CD4-positive, alpha-beta T cell treated with Interleukin-4 for 4 hours (primary cell): ENCODE measurements at regions not wholly inside any gene's neighbourhood (a gene's known extent, or its start where the extent isn't known, plus 50 kb on each side); places are given as distances from the start of the nearest gene placed in this dataset.

Experiments used
- DNase-seq: peaks from one replicate; pipeline ENCODE4 v3.0.0-alpha.2; 2020

DNA sequence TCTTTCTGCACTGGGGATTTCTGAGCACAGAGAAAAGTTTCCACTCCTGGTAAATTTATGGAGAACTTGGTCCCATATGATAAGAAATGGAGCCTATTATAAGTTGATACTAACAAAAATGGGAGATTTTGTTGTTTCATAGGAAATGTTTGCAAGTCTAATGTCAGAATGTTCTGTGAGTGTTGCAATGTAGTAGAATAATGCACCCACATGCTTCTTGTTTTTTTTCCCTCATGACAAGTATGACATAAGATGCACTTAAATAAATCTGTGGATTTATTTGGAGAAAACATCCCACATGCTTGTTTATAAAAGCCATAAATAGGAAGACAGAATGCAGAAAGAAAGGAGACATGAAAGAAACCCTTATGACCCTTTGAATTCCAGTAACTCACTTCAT is 50.8 kb upstream of the KCNJ6 start:
- no peak for DNase-seq

- DNase-seq, result no peak
Measured at GRCh38 chr21:37968744-37969143, 52.5 kb upstream of the KCNJ6 start.

DNA sequence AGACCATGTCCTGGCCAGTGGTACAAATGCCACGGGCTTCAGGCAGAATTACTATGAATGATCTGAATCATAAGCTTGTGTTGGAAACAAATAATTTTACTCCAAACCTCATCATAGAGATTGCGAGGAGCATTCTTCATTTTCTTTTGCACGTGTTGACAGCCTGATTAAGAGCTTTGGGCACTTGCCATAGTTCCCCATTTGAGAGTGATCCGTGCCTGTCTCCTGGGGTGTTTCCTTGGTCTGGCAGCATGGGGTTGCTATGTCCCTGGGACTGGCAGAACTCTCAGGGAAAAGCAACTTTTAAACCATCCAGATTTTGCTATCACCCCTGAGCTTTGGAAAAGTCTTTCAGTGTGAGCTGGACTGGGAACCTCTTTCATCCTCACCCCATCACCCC is 54.3 kb upstream of the KCNJ6 start:
- no peak for DNase-seq

DNA sequence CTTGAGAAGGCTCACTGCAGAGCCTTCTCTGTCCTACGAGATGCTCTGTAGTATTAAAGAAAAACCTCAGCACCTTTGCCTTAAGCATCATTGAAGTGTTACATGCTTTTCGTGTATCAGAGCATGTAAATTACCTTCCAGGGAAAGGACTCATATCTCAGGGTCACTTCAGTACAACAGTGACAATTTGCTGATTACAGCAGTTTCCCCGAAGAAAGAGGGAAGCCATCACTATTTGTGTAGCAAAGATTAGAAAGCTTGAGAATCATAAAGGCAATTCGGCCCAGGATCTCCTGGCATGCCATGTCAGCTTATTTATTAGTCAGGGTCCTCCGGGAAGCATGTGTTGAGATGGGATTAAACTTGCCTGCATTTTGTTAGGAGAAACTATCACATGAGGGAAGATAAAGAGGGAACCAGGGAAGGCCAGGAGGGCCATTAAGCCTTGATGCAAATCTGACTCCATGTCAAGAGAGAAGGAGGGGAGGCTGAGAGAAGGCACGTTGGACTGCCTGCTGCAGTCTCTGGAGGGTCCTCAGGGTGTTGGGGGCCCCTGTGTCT is 55.2 kb upstream of the KCNJ6 start:
- no peak for DNase-seq

DNA sequence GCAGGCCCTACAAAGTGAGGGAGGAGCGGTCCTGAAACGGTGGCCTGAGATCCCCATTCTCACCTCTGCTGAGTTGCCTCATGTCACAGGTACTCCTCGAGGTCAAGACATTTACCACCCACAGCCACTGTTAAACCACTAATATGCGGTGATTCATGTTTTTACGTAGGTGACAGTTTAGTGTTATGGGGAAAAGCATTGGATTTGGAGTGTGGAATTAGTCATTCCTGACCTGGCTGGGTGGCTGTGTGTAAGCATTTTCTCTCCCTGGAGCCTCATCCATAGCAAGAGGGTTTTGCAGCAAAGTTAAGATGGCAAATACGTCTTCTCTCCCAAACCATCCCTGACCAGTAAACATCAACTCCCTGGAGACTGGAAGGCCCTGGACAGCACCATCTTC is 57.8 kb upstream of the KCNJ6 start:
- DNase-seq, result no peak

- no peak for DNase-seq
Measured at GRCh38 chr21:37982496-37983318, 66.5 kb upstream of the KCNJ6 start.

DNA sequence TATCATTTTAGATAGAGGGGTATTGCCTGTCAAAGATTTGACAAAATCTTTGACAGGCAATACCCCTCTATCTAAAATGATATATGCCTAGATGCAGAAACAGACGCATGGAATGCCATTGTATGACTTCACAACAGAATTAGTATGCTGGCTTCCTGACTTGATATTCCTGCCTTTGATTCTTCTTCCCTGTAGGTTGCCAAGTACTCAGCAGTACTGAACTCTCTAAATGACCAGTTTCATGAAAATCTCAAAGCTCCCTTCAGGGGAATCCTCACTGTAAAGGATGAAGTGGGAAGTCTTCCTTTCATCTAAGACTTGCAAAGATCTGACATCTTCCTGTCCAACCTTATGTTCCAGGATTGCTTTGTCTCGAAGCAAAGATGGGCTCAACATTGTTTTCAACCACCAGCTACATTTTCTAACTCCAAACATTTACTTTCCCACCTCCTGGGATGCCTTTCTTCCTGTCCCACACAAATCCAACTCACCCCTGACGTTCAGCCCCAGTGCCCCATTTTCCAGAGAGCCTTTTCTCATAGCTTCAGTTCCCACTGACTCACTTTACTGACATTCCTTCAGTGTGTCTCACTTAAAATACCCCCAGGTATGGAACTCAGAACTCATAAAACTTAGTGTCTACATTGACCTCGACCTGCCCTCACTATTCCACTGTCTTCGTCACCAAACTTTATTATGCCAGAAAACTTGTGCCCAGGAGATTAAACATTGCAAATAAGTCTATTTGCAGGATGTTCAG is 67.3 kb upstream of the KCNJ6 start:
- no peak for DNase-seq

GRCh38 chr21:37984416-37984815 is 68.2 kb upstream of the KCNJ6 start:
- no peak for DNase-seq

GRCh38 chr21:37986000-37986399 is 69.7 kb upstream of the KCNJ6 start:
- DNase-seq, result no peak

GRCh38 chr21:37986751-37987399 is 70.6 kb upstream of the KCNJ6 start:
- no peak for DNase-seq

GRCh38 chr21:37987668-37988067 is 71.4 kb upstream of the KCNJ6 start:
- no peak for DNase-seq

GRCh38 chr21:37993071-37993470 is 76.8 kb upstream of the KCNJ6 start:
- no peak for DNase-seq

DNA sequence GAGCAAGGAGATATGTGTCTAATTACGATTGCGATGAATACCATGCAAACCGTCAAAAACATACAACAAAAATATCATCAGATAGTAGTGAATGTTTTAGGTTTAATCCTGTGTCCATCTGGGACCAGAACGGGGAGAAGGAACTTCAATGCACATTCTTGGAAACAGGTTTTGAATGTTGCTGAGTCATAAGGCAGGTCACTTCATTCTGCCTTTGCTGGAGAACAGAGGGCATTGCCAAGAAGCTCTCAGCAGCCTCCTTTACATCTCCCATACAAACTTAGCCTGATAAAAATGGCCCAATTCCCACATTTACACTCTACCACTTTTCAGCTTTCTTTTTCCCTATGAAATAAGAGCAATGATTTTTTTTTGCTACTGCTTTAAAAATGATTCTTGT is 78.0 kb upstream of the KCNJ6 start:
- no peak for DNase-seq

- DNase-seq, result no peak
Measured at GRCh38 chr21:38012672-38013071, 96.4 kb upstream of the KCNJ6 start.

- no peak for DNase-seq
Measured at GRCh38 chr21:38013741-38014140, 97.5 kb upstream of the KCNJ6 start.

DNA sequence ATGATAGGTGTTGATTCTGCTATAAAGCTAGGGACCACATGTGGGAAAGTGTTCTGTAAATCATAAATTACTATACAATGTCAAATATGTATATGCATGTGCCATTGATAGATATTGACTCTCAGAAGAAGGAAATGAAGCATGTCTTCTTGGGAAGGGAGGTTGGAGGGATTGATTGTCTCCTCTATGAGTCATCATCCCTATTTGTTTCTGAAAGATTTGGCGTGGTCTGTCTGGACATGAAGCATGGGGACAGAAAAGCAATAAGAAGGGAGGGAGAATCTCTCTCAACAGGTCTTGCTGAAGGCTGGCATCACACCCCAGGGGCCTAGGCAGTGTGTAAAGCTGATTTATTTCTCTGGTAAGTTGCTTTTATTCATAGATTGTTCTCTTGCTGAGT is 98.0 kb upstream of the KCNJ6 start:
- DNase-seq, result no peak

GRCh38 chr21:38027901-38028498 is 111.7 kb upstream of the KCNJ6 start:
- no peak for DNase-seq

DNA sequence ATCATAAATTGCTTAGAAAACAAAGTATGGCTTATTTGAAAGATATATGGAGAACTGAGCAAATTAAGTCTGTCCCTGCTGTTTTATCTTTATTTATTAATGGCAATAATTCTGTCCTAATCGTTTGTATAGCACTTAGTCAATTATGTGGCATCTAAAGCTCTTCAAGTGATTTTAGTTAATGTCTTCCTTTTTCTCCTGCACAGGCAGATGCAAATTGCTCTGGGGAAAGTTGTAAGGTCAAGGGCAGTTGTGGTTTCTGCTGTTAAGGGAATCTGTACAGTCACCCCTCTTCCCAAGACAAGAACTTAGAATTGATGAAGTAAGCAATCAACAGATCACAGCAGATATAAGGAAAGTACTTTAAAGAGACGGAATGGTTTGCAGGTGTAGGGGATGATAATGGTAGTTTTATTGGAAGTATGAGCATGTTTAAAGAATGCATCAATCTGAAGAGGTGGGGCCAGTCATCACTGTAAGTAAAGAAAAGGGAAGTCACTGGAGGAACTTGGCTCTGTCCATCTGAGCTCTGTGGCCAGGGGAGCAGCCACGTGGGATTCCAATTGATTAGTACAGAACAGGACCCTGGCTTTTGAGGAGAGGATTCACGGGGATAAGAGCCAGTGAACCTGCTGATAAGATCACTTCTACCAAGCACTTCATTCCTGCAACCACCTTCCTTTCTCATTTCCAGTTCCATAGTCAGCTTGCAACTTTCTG is 116.0 kb upstream of the KCNJ6 start:
- no peak for DNase-seq

- DNase-seq, result no peak
Measured at GRCh38 chr21:38036016-38036415, 119.8 kb upstream of the KCNJ6 start.

GRCh38 chr21:38037416-38037815 is 121.2 kb upstream of the KCNJ6 start:
- DNase-seq, result no peak

DNA sequence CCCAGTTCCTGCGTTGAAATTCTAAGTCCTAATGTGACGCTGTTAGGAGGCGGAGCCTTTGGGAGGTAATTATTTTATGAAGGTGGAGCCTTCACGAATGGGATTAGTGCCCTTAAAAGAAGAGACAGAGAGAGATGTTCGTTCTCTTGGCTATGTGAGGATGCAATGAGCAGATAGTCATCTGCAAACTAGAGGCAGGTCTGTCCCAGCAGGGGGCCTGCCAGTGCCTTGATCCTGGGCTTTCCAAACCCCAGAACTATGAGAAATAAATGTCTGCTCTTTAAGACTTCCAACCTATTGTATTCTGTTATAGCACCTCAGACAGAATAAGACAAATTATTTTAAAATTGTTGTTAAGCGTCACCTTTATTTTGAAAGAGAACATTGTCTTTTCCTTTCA is 123.1 kb upstream of the KCNJ6 start:
- DNase-seq, result no peak

GRCh38 chr21:38039841-38040240 is 123.6 kb upstream of the KCNJ6 start:
- DNase-seq, result no peak

DNA sequence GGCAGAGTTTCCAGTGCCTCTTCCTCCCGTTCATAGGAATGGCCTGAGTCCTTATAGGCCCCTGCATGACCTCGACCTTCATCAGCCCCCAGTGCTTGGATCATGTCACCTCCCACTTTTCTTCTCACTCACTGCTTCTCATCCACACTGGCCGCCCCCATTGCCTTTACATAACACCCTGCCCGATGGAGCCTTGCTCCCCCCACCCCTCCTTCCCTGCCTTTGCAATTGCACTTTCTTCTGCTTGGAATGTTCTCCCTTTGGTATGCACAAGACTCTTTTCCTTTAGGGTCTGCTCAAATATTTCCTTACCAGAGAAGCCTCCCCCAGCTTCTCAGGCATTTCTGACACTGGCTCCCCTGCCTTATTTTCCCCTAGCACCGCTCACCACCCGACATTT is 125.2 kb upstream of the KCNJ6 start:
- no peak for DNase-seq
